Skin epidermis (tissue), 12 donors: ENCODE measurements at regions not wholly inside any gene's neighbourhood (a gene's known extent, or its start where the extent isn't known, plus 50 kb on each side); places are given as distances from the start of the nearest gene placed in this dataset.
"Not testable (repeated sequence)": the region's sequence is repeated elsewhere in the genome, so short reads cannot be mapped to it uniquely, and the experiment has no call there.

Experiments used
- H3K27ac ChIP-seq, 21 experiments: fragments of 200-600 bp; sonication (generic) in 11 of 21; one replicate each; pipeline ENCODE4 v1.5.0; 2020; ENCODE audit warnings: mild to moderate bottlenecking in 3 of 21, inconsistent platforms in 2 of 21, moderate library complexity in 2 of 21
- H3K4me3 ChIP-seq, 7 experiments: fragments of 200-600 bp; sonication (generic) in 2 of 7; one replicate each; pipeline ENCODE4 v1.5.0; 2020; ENCODE audit warnings: inconsistent platforms in 2 of 7, mild to moderate bottlenecking in 2 of 7, moderate library complexity in 1 of 7

DNA sequence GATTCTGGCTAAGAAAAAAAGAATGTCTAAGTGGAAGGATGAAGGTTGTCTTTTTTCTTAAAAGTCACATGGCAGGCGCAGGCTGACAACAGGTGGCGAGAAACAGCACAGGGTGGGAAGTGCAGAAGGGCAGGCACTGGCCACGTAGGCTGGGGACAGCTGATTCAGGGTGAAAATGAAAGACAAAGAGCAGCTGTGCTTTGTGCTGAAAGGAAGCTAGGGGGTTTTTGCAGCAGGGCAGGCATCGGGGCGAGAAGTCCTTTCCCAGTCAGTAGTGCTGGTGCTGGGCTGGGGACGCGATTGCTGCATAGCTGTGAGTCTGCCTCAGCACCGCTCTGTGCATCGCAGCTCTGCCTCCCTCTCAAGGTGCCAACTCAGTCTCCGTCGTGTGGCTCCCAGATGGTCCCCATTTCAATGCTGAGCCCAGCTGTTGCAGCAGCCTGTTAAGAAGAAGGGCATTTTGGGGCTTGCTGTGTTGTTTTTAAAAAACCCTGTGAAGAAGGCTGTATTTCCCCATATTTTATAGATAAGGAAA lies 183.1 kb upstream of the CCL2 start:
- Histone ChIP-seq H3K27ac (no peak overlapping the region), H3K4me3 (no peak overlapping the region)

DNA sequence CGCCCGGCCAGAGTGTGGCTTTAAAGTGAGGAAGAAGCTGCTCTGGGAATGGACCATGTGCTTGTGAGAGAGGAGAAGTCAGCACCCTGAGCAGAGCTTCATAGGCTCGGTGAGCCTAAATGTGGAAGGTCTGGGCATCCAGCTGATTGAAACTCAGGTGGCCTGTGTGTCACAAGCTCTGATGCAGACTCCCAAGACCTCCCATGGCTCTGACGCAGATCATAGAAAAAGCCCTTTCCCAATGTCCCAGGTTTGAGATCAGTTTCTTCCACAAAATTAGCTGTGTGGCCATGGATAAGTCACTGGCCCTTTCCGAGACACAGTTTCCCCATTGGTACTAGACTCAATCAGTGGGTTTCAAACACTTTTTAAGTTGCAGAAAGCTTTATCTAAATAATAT lies 180.0 kb upstream of the CCL2 start:
- Histone ChIP-seq H3K27ac (no peak overlapping the region), H3K4me3 (no peak overlapping the region)

DNA sequence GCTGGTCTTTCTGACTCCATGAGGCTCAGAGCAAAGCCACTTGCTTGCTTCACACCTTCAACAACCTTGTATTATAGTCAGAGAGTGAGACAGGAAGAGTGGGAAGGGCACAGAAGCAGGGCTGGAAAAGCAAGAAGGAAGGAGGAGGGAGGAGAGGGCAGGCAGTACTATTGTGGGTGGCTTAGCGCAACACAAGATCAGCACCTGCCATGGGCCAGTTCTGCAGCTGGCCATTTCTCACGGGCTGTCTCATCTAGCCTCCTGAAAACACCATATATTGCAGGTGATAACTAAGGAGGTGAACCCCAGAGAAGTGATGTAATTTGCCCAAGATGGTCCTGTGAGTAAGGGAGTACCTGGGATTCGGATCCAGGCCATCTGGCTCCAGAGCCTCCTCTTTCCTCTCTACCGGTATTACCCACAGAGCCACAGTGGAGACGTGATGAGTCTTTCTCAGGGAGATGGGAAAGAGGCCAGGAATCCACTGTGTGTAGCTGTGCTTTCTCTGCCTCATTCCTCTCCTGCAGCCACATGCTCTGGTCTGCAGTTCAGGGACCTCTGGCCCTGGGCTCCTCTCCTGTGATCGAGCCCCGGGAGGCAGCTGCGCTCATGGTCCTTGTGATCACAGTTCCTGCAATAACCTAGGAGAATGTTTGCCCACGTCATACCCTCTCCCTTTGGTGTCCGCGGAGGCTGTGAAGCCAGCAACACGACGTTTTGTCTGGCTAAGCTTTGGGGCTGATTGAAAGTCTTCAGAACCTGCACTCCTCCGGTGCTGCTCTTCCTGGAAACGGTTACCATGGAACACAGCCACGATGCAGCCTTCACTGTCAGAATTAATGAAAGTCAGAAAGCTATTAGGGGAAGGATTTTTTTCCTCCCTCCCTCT lies 178.1 kb upstream of the CCL2 start:
- H3K27ac ChIP-seq = no peak overlapping the region
- H3K4me3 ChIP-seq = no peak overlapping the region

DNA sequence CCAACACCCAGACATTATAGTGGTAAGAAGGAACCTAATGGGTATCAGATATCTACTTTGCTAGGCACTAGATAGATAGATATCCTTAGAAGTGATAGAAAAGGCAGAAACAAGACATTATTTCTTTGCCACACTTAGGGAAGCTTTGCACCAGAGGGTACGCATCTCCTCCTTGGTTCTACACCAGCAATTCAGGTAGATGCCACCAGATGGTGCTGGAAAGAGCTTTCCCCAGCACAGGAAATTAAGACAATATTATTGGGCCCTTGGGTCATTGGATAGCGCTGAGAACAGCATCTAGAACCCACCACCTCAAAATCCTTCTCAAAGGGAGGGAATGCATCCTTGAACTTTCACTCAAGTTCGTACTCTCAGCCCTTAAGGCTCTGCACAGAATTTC lies 173.8 kb upstream of the CCL2 start:
- Histone ChIP-seq H3K27ac (no peak overlapping the region), H3K4me3 (no peak overlapping the region)

DNA sequence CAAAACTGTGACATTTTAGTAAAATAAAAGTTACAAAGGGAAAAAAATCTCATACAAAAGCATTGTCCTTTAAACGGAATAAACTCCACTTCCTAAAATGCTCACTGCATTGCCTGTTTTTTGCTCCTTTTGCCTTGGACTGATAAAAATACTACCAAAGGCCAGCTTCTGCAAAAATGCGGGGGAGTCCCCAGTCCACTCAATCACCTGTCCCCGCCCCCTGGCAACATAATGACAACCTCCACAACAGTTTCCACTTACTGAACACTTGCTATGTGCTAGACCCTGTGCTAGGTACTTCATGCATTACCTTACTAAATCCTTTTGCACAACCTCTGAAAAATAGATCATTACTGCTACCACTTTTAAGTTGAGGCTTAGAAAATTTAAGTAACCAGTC lies 172.7 kb upstream of the CCL2 start:
- Histone ChIP-seq H3K4me3 (no peak overlapping the region), H3K27ac (no peak overlapping the region)

DNA sequence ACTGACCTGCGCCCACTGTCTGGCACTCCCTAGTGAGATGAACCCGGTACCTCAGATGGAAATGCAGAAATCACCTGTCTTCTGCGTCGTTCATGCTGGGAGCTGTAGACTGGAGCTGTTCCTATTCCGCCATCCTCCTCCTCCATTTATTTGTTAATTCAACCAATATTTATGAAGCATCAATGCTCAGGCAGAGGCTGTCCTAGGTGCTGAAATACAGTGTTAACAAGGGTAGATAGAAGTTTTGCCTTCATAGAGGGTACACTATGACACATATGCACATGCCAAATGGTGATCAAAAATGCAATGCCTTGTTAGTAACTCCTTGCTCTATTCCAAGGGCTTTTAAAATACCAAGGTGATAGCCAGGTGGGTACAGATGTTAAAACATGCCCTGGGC lies 166.0 kb upstream of the CCL2 start:
- H3K4me3 ChIP-seq, H3K27ac ChIP-seq: not testable (repeated sequence)

DNA sequence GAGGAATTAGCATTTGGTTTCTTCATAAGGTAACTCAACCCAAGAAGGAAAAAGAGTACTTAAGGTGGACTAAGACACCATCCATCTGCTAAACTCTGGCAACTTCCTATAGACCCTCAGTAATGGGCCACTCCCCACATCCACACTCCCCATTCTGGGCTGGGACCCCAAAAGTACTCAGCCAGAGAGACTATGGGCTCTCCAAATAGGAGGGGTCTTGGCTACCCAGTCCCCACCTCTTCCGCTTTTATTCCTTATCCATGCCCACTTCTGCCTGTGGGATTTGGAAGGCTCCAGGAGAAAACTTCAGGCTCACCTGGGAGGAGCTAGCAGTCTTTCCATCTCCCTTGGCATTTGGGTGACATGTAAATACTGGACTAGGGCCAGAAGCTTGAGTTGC lies 164.5 kb upstream of the CCL2 start:
- Histone ChIP-seq H3K27ac (no peak overlapping the region), H3K4me3 (no peak overlapping the region)

DNA sequence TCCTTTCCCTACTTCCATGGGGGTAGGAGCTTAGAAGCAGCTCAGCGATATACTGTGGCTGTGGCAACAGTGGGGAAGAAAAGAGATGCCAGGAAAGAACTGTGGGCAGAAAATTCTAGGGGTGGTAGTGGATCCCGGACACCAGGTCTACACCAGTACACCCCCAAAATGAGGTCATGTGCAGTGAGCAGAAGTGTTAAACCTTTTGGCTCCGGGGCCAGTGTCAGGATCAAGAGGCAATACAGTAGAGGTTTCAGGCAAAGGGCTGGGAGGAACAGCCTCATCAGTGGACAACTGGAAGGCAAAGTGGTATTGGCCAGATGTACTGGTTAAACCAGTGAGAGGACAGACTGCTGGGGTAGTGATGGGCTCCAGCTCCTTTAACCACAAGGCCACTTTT lies 163.1 kb upstream of the CCL2 start:
- no peak overlapping the region for H3K27ac ChIP-seq
- H3K4me3 ChIP-seq = no peak overlapping the region

DNA sequence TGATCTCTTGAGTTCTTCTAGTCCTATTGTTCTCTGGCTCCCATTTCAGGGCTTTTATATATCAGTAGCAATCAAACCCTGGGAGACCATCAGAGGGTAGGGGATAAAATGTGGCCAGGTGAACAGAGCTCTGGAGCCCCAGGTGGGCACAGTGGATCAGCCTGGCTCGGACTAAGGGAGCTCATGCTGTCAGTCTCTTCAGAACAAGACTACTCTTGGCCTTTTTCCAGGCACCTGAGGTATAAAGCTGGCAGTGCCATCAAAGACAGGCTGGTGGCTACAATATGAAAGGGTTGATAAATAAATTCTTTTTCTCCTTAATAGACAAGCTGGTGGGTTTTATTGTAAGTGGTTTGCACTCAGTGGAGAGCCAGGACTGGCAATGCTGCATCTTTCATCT lies 160.0 kb upstream of the CCL2 start:
- Histone ChIP-seq H3K27ac (no peak overlapping the region), H3K4me3 (no peak overlapping the region)

DNA sequence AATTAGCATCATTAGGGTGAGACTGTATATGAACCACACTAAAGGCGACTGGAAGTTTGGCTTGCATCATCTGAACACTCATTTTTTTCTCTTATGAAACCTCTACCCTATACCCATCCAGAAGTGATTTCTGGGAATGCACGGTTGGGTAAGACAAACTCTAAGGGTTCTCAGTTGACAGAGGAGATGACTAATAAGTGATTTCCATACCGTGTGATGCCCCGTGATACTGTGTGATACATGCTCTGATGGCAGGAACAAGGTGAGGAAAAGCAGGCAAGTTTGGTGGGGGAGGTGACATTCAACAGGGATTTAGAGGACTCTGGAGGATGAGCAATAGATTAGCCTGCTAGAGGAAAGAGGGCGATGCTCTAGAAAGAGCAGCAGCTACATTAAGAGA lies 156.4 kb upstream of the CCL2 start:
- no peak overlapping the region for H3K4me3 ChIP-seq
- no peak overlapping the region for H3K27ac ChIP-seq

DNA sequence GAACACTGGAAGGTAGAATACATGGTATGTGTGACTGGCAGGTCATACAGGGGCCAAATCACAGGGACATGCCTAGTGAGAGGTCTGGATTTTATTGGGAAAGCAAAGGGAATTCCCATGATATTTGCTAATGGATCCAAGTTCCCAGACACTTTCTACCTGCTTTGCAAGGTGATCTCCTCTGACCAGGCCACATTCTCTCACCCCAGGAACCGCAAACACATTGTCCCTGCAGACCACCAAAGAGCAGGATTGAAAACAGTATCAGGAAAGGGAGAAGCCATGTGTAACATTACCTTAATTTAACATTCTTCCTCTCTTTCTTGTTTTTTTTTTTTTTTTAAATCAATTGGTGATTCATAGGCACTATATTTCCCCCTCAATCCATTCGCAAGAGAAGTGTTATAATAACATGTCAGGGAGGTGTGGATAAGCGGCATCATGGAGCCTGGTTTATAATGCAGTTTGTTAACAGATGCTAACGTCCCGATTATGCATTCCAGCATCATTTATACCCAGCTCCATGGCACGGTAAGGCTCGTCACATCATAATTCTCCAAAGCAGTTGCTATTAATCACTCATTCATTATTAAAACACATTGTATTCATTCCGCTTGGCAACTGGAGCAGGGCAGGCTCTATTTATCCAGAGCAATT lies 155.1 kb upstream of the CCL2 start:
- Histone ChIP-seq H3K4me3 (no peak overlapping the region), H3K27ac (no peak overlapping the region)

DNA sequence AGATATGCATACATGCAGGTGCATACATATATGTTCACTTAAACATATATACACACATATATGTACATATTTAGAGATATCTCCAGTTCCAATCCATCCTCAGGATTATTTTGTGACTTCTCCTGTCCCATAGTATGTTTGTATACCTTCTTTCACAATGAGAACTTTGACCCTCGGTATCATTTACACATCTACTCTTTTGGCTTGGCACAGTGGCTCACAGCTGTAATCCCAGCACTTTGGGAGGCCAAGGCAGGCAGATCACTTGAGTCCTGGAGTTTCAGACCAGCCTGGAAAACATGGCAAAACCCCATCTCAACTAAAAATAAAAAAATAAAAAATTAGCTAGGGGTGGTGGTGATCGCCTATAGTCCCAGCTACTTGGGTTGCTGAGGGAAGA lies 148.1 kb upstream of the CCL2 start:
- H3K27ac ChIP-seq = no peak overlapping the region
- no peak overlapping the region for H3K4me3 ChIP-seq

DNA sequence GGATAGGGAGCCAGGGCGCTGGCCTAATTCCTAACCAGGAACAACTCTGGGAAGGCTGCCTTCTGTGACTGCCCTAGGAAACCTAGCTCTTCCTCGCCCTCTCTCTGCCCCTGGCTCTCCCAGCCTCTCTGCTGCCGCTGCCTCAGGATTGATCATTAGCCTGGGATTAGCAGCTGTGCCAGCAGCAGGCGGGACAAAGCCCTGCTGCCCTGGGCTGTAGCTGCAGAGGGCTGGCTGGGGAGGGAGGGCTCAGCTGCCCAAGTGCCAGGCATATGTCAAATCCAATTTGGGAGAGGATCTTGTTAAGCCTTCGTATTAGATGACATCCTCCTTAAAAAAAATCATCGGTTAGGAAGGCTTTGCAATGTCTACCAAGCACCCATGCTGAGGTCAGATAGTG lies 144.8 kb upstream of the CCL2 start:
- H3K4me3 ChIP-seq = no peak overlapping the region
- no peak overlapping the region for H3K27ac ChIP-seq

DNA sequence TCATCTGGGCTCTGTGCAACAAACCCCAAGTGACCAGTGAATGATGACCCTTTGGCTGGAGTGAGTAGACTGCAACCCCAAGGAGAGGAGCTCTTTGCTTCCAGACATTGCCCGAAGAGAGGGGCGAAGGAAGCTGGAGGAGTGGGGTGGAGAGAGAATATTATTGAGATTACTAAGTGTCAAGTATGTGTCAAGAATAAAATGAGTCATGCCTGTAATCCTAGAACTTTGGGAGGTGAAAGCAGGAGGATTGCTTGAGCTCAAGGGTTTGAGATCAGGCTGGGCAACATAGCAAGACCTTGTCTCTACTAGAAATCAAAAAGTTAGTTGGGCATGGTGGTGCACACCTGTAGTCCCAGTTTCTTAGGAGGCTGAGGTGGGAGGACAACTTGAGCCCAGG lies 142.0 kb upstream of the CCL2 start:
- H3K4me3 ChIP-seq = no peak overlapping the region
- H3K27ac ChIP-seq = no peak overlapping the region

DNA sequence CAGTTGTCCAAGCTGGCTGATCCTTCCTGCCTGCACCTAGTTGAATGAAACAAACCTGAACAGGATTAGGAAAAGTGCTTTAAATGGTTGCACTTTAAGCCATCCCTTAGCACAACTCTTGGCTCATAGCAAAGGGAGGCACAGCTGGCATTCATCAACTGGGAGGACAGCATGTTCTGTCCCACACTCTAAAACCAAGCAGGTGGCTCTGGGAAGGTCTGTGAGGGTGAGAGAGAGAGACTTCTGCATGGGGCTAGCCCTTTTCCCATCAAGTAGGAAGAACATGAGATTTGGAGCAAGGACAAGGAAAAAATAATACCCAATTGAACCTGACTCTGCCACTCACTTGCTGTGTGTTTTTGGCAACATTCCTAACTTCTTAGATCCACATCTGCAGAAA lies 140.9 kb upstream of the CCL2 start:
- no peak overlapping the region for H3K4me3 ChIP-seq
- H3K27ac ChIP-seq = no peak overlapping the region

DNA sequence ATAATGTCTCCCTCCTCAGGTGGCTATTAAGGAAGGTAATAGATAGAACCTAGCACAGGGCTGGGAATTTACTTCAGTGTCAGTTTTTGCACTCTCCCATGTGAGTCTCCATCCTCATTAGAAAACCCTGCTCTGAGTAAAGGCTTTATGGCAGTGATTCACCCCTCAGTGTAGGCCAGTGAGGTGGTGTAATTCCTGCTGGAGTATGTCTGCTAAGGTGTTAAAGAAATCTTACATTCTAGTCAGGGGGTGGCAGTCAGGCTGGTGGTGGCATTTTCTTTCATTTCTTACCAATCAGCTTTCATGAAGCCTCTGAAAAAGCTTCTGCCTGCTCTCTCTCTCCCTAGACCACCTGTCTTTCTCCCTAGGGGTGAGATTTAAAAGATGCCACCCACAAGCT lies 138.8 kb upstream of the CCL2 start:
- H3K4me3 ChIP-seq = no peak overlapping the region
- H3K27ac ChIP-seq = no peak overlapping the region

DNA sequence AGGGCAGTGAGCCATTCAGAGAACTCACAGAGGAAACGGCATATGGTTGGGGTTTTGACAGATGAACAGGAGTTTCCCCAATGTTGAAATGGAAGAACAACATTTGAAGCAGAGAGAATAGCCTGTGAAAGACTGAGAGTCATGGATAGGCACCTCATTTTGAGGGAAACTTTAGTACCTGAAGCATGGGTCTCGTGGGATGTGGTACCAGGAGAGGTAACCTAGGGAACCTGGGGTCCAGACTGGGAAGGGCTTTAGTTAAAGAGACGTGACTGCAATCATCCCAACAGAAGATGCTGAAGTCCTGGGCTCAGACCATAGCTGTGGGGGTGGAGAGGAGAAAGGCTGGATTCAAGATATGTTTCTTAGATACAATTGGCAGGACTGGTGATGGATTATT lies 137.8 kb upstream of the CCL2 start:
- no peak overlapping the region for H3K4me3 ChIP-seq
- H3K27ac ChIP-seq = no peak overlapping the region

DNA sequence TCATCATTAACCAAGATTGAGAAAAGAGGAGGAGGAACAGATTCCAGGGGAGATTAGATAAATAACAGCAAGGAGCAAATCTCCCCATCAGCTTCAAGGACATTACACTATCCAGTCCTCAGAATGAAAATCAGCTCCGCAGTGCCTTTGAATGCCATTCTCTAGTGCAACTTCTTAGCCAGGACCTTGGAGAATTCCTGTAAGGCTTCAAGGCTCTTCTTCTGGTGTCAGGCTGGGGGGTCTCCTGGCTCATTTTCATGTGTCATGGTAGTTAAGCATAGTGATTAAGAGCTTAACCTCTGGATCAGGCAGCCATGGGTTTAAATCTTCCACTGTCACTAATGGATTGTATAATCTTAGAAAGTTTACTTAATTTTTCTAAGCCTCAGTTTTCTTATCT lies 137.3 kb upstream of the CCL2 start:
- H3K4me3 ChIP-seq = no peak overlapping the region
- no peak overlapping the region for H3K27ac ChIP-seq

DNA sequence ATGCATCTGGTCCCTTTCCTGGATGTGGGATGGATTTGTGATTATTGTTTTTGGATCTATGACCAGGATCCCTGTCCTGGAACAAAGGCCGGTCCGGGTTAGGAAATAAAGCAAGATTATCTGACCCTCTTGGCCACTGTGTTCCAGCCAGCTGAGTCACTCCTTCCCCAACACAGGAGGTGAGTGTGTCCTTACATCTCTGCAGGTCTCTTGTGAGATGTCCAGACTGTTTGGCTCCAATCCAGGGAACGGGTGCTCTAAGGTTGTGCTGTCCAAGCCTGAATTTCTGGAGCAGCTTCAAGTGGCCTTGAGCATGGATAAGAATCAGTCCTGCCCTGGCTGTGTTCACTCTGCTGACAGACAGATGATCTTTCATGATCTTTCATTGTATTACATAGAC lies 136.5 kb upstream of the CCL2 start:
- Histone ChIP-seq H3K27ac (no peak overlapping the region), H3K4me3 (no peak overlapping the region)

DNA sequence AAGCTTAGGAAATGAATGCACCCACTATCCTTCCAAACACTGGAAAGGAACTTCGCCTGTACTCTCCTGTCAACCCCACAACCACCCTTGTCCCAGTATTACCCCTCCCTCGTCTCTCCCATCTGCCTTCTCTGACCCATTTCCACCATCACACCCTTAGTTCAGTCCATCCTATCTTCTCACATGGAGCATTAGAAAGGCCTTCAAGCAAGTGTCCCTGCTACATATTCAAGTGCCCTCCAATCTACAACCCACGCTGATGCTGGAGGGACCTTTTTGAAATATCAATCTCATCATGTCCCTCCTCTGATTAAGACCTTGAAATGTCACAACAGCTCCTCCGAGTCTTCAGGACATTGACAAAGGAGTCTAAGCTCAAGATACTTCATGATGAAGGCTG lies 133.8 kb upstream of the CCL2 start:
- H3K4me3 ChIP-seq = no peak overlapping the region
- no peak overlapping the region for H3K27ac ChIP-seq

DNA sequence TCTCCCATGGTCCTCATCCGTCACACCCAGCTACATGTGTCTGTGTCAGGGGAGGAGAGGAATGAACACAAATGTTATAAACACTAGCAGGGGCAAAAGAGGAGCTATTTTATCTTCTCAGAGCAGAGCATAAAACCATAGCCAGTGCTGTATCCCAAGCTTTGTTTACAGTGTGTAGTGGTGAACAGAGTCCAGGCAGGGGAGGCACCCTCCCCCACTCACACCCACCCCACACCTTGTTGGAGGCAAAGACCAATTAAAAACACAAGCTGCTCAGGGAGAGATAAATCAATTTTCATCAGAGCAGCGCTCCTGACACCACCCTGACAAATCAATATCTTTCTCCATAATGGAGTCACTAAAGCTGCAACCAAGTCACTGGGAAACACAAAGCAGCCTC lies 132.6 kb upstream of the CCL2 start:
- no peak overlapping the region for H3K27ac ChIP-seq
- H3K4me3 ChIP-seq = no peak overlapping the region

DNA sequence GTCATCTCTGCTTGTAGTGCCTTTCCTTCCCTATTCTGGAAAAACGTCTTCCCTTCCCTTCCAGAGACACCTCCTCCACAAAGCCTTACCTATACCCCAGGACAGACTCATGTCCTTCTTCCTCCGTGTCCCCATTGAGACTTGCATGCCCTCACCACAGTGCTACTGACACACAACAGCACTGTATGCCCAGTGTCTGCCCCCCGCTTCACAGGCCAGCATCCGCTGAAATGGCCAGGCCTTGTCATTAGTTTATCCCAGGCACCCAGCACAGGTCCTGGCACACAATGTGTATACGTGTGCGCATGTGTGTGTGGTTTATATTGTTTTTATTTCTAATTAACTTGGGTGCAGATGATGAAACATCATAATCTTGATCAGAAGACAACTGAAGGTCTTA lies 130.1 kb upstream of the CCL2 start:
- Histone ChIP-seq H3K4me3 (no peak overlapping the region), H3K27ac (no peak overlapping the region)
